ENCODE measurements at regions not wholly inside any gene's neighbourhood (a gene's known extent, or its start where the extent isn't known, plus 50 kb on each side); places are given as distances from the start of the nearest gene placed in this dataset.

DNA sequence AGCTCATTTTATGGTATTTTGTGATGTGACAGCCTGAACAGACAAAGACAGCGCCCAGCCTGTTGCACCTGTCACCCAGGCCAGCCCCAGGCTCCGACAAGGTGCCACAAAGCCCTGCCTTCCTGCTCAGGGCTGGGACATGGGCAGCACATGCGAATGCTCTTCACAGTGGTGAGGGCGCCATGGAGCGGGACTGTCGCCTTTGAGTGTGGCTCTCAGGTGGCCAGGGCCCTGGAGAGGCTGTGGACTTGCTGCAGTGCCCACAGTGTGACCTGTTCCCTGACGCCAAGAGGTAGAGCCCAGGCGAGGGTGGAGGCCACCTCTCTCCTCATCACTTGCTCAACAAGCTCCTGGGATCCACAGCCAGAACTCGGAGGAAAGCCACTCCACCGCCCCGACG lies 346.3 kb downstream of the SHANK2 start:
- ATAC-seq, result no peak
- no peak overlapping the region for H3K27ac Mint-ChIP-seq
- no peak overlapping the region for H3K4me3 Mint-ChIP-seq
- H3K4me1 Mint-ChIP-seq, result no peaks in the 10 kb centered on the region
- no peaks in the 10 kb centered on the region for H3K36me3 Mint-ChIP-seq
- peaks cover 56% of the 10 kb centered on the region for H3K27me3 Mint-ChIP-seq
- H3K9me3 Mint-ChIP-seq, result peaks cover 4% of the 10 kb centered on the region

DNA sequence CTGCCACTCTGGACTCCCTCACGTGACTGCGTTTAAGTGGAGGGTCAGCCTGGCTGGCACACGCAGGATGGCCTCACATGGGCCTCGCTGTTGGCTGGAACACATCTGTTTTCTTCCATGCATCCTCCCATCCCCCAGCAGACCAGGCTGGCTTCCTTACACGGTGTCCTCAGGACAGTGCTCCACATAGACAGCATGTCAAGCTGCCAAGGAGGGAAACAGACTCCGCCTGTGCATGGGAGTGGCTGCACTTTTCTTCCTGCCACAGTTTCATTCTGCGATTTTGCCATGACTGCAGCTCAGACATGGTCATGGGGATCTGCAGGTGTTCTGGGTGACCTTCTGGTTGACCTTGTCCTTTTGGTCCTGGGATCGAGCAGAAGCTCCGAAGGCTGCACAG lies 344.2 kb downstream of the SHANK2 start:
- no peaks in the 10 kb centered on the region for H3K36me3 Mint-ChIP-seq
- H3K27me3 Mint-ChIP-seq, result peaks cover 55% of the 10 kb centered on the region
- H3K4me1 Mint-ChIP-seq, result peaks cover 7% of the 10 kb centered on the region
- H3K4me3 Mint-ChIP-seq, result no peak overlapping the region
- ATAC-seq, result no peak
- H3K9me3 Mint-ChIP-seq, result peaks cover 4% of the 10 kb centered on the region
- H3K27ac Mint-ChIP-seq, result no peak overlapping the region

DNA sequence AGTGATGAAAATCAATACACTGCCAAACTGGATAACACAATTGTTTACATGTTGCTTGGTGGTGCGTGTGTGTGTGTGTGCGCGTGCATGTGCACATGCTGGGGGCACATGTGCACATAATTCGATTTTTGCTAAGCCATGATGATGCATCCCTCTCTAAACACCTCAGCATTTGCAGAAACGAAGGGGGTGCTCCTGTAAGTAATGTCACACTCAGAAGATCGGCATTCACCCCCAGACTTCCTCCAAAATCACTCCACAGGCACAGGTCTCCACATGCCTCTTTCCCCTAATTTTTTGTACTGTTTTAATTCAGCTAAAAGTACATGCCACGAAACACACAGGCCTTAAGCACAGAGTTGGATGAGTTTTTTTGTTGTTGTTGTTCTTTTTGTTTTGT lies 341.5 kb downstream of the SHANK2 start:
- Mint-ChIP-seq H3K9me3 (no peaks in the 10 kb centered on the region), H3K27ac (no peak overlapping the region), H3K36me3 (no peaks in the 10 kb centered on the region), H3K4me1 (peaks cover 7% of the 10 kb centered on the region), H3K4me3 (no peak overlapping the region), H3K27me3 (peaks cover 55% of the 10 kb centered on the region)
- no peak for ATAC-seq

DNA sequence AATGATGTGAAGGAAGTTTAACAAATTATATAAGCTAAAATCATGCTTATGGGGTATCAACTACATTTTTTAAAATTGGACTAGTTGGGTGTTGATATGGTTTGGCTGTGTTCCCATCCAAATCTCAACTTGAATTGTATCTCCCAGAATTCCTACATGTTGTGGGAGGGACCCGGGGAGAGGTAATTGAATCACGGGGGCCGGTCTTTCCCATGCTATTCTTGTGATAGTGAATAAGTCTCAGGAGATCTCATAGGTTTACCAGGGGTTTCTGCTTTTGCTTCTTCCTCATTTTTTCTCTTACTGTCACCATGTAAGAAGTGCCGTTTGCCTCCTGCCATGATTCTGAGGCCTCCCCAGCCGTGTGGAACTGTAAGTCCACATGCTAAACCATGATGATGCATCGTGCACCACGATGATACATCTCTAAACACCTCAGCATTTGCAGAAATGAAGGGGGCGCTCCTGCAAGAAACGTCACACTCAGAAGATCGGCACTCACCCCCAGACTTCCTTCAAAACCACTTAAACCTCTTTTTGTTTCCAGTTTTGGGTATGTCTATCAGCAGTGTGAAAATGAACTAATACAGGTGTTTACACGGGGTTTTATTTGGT lies 340.0 kb downstream of the SHANK2 start:
- Mint-ChIP-seq H3K4me1 (peaks cover 7% of the 10 kb centered on the region), H3K4me3 (no peak overlapping the region), H3K36me3 (no peaks in the 10 kb centered on the region), H3K27ac (no peak overlapping the region), H3K9me3 (peaks cover 4% of the 10 kb centered on the region), H3K27me3 (peaks cover 46% of the 10 kb centered on the region)
- no peak for ATAC-seq

DNA sequence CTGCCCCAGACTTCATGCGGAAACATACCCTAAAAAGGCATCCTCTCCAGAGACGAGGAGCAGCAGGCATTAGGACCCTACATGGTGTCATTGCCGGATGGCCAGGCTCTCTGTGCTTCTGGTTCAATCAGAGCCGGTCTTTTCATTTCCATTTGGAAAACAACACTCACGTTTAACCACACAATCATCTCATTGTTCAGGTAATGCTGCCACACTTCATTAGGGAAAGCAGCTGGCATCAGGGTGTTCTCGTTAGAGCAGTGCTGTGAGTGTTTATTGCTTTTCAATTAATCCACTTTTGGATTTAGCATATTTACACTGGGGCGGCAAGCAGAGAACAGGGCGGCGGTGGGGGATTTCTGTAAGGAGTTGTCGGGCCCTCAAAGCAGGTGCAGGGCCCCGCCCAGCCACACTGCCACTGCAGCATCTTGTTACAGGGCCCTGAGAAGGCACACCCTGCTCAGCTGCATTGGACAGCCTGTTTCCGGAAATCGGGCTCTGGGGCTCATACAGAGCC lies 338.6 kb downstream of the SHANK2 start:
- no peak for ATAC-seq
- H3K36me3 Mint-ChIP-seq, result no peaks in the 10 kb centered on the region
- peaks cover 32% of the 10 kb centered on the region for H3K27me3 Mint-ChIP-seq
- no peak overlapping the region for H3K4me3 Mint-ChIP-seq
- no peak overlapping the region for H3K27ac Mint-ChIP-seq
- H3K9me3 Mint-ChIP-seq, result peaks cover 4% of the 10 kb centered on the region
- H3K4me1 Mint-ChIP-seq, result peaks cover 7% of the 10 kb centered on the region

DNA sequence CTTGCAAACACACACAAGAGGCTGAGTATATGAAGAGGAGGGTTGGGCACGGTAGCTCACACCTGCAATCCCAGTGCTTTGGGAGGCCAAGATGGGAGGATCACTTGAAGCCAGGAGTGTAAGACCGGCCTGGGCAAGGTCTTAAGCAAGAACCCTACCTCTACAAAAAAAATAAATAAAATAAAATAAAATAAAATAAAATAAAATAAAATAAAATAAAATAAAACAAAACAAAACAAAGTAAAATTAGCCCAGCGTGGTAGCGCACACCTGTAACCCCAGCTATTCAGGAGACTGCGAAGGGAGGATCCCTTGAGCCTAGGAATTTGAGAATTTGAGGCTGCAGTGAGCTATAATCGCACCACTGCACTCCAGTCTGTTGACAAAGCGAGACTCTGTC lies 337.9 kb downstream of the SHANK2 start:
- Mint-ChIP-seq H3K4me1 (peaks cover 7% of the 10 kb centered on the region), H3K4me3 (no peak overlapping the region), H3K27ac (no peak overlapping the region), H3K9me3 (peaks cover 5% of the 10 kb centered on the region), H3K36me3 (no peaks in the 10 kb centered on the region), H3K27me3 (peaks cover 25% of the 10 kb centered on the region)
- no peak for ATAC-seq

DNA sequence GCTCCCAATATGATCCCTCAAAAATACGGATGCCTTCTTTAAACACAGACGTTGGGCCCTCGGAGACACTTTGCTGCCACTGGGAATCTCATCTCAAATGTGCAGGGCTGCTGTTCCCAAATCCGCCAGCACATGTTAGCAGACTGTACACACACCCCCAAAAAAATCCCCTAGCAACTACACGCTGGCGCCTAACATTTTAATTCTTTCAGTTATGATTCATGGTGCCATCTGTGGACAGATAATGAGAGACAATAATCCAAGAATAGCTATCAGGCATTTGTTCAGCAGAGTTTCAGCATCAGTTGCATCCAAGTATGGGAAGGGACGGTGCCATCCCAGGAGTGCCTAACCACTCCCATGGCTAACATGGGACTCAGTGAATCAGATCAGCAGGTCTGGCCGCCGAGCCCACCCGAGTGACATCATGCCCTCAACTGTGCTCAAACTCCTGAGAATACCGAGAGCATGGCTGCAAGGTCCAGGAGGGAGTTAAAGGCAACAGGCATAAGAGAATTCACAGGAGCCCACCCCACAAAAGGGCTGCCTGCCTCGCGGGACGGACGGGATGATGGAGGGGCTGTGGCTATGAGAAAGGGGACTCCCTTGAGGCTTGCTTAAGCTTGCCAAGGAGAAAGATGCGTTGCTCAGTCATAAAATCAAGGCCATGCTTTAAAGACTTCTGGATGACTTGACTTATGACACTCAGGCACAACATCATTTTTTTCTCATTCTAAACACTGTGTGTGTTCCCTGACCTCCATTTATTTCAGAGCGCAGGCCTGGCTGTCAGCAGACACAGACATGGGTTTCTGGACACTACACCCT lies 337.0 kb downstream of the SHANK2 start:
- peaks cover 7% of the 10 kb centered on the region for H3K4me1 Mint-ChIP-seq
- no peaks in the 10 kb centered on the region for H3K36me3 Mint-ChIP-seq
- H3K27me3 Mint-ChIP-seq, result peaks cover 16% of the 10 kb centered on the region
- no peak overlapping the region for H3K27ac Mint-ChIP-seq
- H3K4me3 Mint-ChIP-seq, result no peak overlapping the region
- peaks cover 10% of the 10 kb centered on the region for H3K9me3 Mint-ChIP-seq
- no peak for ATAC-seq

DNA sequence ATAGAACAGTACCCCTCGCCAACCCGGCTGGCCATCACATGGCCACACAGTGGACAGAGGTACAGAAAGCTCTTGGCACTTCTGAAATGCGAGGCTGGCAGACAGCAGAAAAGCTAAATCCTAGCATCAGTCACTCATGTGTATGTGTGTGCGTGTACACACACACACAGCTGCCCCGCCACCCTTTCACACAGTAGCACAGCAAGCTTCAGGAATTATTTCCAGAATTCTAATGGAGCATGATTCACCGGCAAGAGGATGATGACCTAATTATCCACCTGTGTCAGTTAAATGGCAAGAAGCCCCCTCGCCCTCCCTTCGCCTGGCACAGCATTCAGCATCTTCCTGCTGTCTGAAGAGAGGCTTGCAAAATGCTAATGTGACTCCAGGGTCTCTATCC lies 336.0 kb downstream of the SHANK2 start:
- peaks cover 7% of the 10 kb centered on the region for H3K4me1 Mint-ChIP-seq
- H3K27me3 Mint-ChIP-seq, result peaks cover 6% of the 10 kb centered on the region
- H3K9me3 Mint-ChIP-seq, result peaks cover 13% of the 10 kb centered on the region
- H3K4me3 Mint-ChIP-seq, result no peak overlapping the region
- H3K36me3 Mint-ChIP-seq, result no peaks in the 10 kb centered on the region
- H3K27ac Mint-ChIP-seq, result no peak overlapping the region
- no peak for ATAC-seq

DNA sequence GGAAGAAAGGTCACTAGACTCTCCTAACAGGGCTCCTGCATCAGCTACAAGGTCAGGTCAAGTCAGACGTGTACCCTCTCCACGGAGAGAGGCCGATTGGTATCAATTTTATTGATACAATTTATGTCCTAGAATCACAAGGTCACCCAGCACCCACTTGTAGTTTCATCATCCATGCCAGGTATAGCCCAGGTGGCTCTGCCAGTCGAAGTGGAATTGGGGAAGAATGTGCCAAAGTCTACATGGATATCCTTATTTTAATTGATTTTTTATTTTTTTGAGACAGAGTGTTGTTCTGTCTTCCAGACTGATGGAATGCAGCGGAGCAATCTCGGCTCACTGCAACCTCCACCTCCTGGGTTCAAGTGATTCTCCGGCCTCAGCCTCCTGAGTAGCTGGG lies 334.1 kb downstream of the SHANK2 start:
- Mint-ChIP-seq H3K36me3 (no peaks in the 10 kb centered on the region), H3K27ac (no peak overlapping the region), H3K27me3 (no peaks in the 10 kb centered on the region), H3K4me3 (no peak overlapping the region), H3K4me1 (no peaks in the 10 kb centered on the region), H3K9me3 (peaks cover 26% of the 10 kb centered on the region)
- no peak for ATAC-seq

DNA sequence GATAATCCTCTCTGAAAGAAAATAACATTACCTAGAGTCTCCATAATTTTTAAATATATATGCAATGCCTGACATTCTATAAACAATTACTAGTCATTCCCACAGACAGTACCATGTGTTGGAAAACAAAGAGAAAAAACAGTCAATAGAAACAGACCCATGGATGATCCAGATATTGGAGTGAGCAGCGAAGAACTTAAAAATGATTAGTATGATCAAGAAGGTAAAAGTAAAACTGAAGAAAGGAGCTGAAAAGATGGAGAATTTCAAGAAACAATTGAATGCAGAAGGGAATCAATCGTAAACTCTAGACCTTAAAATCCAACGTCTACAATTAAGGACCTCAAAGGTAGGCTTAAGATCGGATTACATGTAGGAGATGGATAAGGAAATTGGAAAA lies 330.6 kb downstream of the SHANK2 start:
- Mint-ChIP-seq H3K4me1 (no peaks in the 10 kb centered on the region), H3K27ac (no peak overlapping the region), H3K9me3 (peaks cover 25% of the 10 kb centered on the region), H3K4me3 (no peak overlapping the region), H3K36me3 (no peaks in the 10 kb centered on the region), H3K27me3 (no peaks in the 10 kb centered on the region)
- ATAC-seq, result no peak

DNA sequence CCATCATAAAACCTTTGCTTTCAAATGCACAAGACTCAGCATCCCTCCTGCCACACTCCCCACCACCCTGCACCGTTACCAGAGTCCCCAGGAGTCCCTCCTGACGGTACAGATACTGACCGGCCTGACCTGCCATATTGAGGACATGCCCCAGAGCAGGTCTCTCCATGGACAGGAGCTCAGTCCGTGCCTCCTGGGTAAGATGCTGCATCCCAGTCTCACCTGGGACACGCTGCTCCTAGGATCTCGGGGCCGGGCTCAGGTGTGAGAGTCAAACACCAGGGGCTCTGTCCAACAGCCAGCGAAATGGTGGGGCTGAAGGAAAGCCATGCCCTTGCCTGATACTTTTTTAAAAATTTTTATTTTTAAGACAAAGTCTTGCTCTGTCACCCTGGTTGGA lies 328.3 kb downstream of the SHANK2 start:
- ATAC-seq, result no peak
- H3K36me3 Mint-ChIP-seq, result no peaks in the 10 kb centered on the region
- no peaks in the 10 kb centered on the region for H3K4me1 Mint-ChIP-seq
- H3K4me3 Mint-ChIP-seq, result no peak overlapping the region
- H3K27ac Mint-ChIP-seq, result no peak overlapping the region
- H3K9me3 Mint-ChIP-seq, result peaks cover 22% of the 10 kb centered on the region
- H3K27me3 Mint-ChIP-seq, result peaks cover 13% of the 10 kb centered on the region

DNA sequence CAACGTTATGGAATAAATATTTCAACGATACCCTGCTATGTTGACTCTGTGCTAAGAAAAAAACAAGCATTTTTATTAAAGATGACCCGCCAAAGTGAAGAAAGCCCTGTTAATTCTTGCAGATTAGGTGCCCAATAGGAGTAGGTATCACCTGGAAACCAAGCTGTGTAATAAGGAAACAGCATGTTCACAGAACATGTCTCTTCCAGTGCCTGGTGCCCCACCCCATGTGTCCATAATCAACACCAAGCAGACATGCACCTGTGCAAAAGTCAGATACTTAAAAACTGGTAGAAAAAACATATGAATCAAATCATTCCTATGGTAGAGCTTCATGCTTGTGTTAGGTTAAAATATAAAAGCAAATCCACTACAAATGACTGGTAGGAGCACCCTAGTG lies 327.1 kb downstream of the SHANK2 start:
- Mint-ChIP-seq H3K27me3 (peaks cover 21% of the 10 kb centered on the region), H3K9me3 (peaks cover 22% of the 10 kb centered on the region), H3K36me3 (no peaks in the 10 kb centered on the region), H3K27ac (no peak overlapping the region), H3K4me1 (no peaks in the 10 kb centered on the region), H3K4me3 (no peak overlapping the region)
- ATAC-seq, result no peak

DNA sequence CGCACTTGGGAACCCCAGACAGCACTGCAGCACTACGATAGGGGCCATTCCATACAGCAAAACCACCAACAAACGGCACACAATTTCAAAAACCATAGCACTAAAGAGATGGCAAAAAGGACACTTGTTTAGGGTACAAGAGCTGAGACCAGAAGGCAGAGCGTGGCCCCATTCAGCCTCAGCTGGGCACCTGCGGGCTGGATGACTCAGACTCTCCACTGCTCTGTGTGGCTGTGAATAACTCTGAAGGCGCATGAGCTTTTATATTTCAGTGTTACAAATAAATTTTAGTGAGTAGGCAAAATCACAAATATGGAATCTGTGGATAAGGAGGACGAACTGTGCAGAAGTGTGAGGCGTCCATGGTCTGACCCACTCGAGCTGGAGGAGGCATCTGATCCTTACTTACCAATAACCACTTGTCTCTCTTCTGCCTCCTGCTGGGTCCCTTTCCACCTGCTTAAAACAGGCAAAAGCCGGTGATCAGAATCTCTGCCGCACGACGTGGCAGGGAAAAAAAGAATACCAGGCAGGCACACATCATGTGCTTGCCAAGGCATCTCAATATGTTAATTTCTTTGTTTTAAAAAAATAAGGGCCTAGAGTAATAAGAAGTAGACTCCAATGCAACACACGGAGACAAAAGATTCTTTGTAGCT lies 325.7 kb downstream of the SHANK2 start:
- no peak overlapping the region for H3K27ac Mint-ChIP-seq
- H3K27me3 Mint-ChIP-seq, result peaks cover 21% of the 10 kb centered on the region
- H3K4me1 Mint-ChIP-seq, result no peaks in the 10 kb centered on the region
- H3K36me3 Mint-ChIP-seq, result no peaks in the 10 kb centered on the region
- H3K4me3 Mint-ChIP-seq, result no peak overlapping the region
- H3K9me3 Mint-ChIP-seq, result peaks cover 20% of the 10 kb centered on the region
- ATAC-seq, result no peak

DNA sequence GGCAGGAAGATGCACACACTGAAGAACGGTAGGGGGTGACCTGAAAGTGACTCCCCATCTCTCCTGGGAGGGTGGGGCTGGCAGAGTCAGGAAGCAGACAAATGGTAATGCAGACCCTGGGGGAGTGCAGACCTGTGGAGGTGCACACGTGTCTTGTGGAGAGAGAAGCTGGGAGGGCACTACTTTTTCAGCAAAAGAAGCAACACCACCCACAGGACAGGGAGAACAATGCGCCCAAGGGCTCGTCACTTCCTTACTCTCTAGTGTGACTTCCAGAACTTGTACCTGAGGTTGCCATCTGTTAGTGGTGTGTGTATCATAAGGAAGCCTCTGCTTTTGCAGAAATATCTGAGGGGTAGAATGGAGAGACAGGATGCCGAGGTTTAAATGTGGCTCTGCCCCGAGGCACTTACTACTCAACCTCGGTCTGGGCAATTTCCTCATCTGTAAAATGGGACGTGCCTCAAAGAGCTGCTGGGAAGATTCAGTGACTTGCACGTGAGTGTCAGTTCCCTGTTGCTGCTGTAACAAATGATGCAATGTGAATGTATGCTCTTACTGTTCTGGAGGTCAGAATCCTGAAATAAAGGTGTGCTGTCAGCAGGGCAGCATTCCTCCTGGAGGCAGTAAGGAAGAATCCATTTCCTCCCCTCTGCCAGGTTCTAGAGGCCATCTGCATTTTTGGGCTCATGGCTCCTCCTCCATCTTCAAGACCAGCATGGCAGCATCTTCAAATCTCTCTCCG lies 323.4 kb downstream of the SHANK2 start:
- Mint-ChIP-seq H3K9me3 (peaks cover 6% of the 10 kb centered on the region), H3K36me3 (no peaks in the 10 kb centered on the region), H3K27ac (no peak overlapping the region), H3K4me3 (no peak overlapping the region), H3K4me1 (no peaks in the 10 kb centered on the region), H3K27me3 (peaks cover 32% of the 10 kb centered on the region)
- ATAC-seq, result no peak

DNA sequence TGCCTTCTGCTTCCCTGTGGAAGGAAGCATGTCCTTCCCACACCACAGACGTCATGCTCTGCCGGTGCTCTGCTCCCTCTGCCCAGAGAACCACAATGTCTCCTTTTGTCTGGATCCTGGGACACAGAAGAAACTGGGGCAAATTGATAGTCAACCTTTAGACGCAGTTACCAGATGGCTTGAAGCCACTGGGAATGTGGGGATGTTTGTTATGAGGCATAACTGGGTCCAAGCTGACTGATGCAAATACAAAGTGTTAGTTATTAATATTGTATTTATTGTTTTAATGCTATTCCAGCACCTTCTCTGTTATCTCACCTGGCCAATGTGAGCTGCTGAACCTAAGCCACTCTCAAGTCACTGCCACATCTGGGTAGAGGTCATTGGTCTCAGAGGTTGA lies 322.2 kb downstream of the SHANK2 start:
- peaks cover 32% of the 10 kb centered on the region for H3K27me3 Mint-ChIP-seq
- no peak overlapping the region for H3K27ac Mint-ChIP-seq
- H3K9me3 Mint-ChIP-seq, result peaks cover 6% of the 10 kb centered on the region
- no peak overlapping the region for H3K4me3 Mint-ChIP-seq
- H3K36me3 Mint-ChIP-seq, result no peaks in the 10 kb centered on the region
- no peak for ATAC-seq
- H3K4me1 Mint-ChIP-seq, result no peaks in the 10 kb centered on the region

Data from stimulated activated memory B cell treated with anti-CD40 and anti-IgM and Interleukin-4, amounts not matched to agents 10 μg/mL and 1 μg/mL and 100 μg/mL, for 72 hours (primary cell).